NCI-H748 (cell line): ENCODE measurements at regions not wholly inside any gene's neighbourhood (a gene's known extent, or its start where the extent isn't known, plus 50 kb on each side); places are given as distances from the start of the nearest gene placed in this dataset.
"Not testable (repeated sequence)": the region's sequence is repeated elsewhere in the genome, so short reads cannot be mapped to it uniquely, and the experiment has no call there.

ENCODE experiments used
- DNase-seq: peaks from one replicate; lab custom pipeline; 2025; ENCODE audit not compliant: unreplicated experiment; lab: John Stamatoyannopoulos, UW

DNA sequence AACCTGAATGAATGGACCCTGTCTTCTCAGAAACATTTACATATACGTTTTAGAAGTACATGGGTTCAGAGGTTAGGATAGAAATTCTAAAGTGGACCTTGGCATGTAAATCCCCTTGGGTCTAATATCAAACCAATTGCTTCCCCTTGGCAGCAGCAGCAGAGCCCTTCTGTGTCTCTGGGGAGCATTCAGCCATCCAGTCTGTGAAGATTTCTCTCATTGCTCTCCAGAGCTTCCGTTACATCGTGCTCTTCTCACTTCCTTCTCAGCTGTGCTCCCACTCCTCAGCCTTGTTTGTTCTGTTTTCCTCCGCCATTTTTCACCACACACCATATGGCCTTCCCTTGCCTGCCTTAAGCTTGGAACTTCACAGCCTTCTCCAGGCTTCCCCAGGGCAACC, 61.5 kb upstream of the ATP1B1 start:
- no peak for DNase-seq

DNA sequence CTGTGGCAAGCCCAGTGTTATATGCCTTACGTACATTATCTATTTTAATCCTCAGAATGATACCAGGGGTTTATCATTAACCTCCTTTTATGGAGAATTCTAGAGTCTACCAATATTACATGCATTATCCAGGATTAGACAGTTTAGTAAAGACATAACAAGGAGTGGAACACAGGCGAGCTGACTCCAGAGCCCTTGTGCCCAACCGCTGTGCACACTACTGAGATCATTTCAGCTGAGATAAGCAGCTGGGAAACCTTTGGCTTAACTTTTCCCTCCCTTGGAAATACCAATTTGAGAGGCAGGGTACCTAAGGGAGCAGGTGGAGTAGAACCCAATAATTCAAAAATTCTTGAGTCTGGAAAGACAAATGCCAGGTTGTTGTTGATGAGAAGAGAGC, 59.8 kb upstream of the ATP1B1 start:
- DNase-seq, result no peak

- no peak for DNase-seq
Measured at GRCh38 chr1:169047074-169047473, 59.4 kb upstream of the ATP1B1 start.

DNA sequence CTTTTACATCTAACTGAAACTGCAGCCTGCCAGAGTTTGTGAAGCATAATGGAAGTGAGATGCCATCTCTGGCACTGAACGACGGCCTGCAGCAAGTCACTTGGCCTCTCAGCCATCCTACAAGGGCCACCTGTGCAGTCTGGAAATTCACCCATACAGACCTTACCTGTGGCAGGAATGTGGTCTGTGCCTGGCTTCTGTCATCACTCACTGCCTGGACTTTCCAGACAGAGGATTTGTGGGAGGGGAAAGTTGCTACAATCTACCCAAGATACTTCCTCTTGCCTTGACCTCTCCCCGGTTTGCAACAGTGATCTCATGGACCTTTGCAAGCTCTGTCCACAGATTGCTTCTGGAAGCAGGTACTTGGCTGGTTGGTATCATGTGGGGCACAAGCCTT, 58.4 kb upstream of the ATP1B1 start:
- no peak for DNase-seq

GRCh38 chr1:169049258-169049938, 57.1 kb upstream of the ATP1B1 start:
- DNase-seq, result no peak

GRCh38 chr1:169051171-169051570, 55.3 kb upstream of the ATP1B1 start:
- no peak for DNase-seq

- DNase-seq, result not testable (repeated sequence)
Measured at GRCh38 chr1:169052171-169052570, 54.3 kb upstream of the ATP1B1 start.

GRCh38 chr1:169052727-169053126, 53.8 kb upstream of the ATP1B1 start:
- no peak for DNase-seq

GRCh38 chr1:169053196-169053595, 53.3 kb upstream of the ATP1B1 start:
- DNase-seq, result no peak
